GM12878 (cell line): ENCODE measurements at regions not wholly inside any gene's neighbourhood (a gene's known extent, or its start where the extent isn't known, plus 50 kb on each side); places are given as distances from the start of the nearest gene placed in this dataset.

Source experiments
- ATAC-seq: fragments of 200-7000 bp; cut with Tn5 transposase; 3 replicates; pipeline ENCODE4 v1.9.1; 2020; ENCODE audit warnings: mild to moderate bottlenecking, moderate library complexity
- BruUV-seq: library from RNA; stranded (reverse); fragments of 400-500 nt; replicated peaks from 2 replicates; lab custom pipeline; 2021; lab: Mats Ljungman, UMichigan
- CTCF ChIA-PET: fragments of 300-600 bp; sonication (Branson Sonifier 250); formaldehyde crosslinking; extraction: SDS; loops from one replicate; lab custom pipeline; 2021; ENCODE audit warnings: inconsistent platforms; lab: Yijun Ruan, JAX
- POLR2A ChIA-PET: fragments of 350-600 bp; formaldehyde crosslinking; extraction: SDS; loops from one replicate; lab custom pipeline; 2021; ENCODE audit warnings: inconsistent platforms; lab: Charles Lee
- RAD21 ChIA-PET: fragments of 300-600 bp; sonication (Branson Sonifier 250); formaldehyde crosslinking; loops from one replicate; lab custom pipeline; 2023; ENCODE audit warnings: antibody characterized with exemption; ENCODE audit not compliant: unreplicated experiment; lab: Charles Lee
- SMC1A ChIA-PET: fragments of 300-600 bp; sonication (Branson Sonifier 250); formaldehyde crosslinking; loops from one replicate; lab custom pipeline; 2023; ENCODE audit not compliant: unreplicated experiment, uncharacterized antibody; lab: Charles Lee
- DNase-seq: peaks from one replicate; pipeline ENCODE4 v3.0.0-alpha.2; 2011; ENCODE audit warnings: low read depth, low spot score
- FAIRE-seq: peaks from 3 replicates; lab custom pipeline; 2011; peaks lifted over from hg19 to GRCh38; lab: Jason Lieb, UNC
- H2AFZ ChIP-seq: 2 replicates; pipeline ENCODE4 v1.6.0; 2011; ENCODE audit warnings: low read depth, low read length, control low read depth; ENCODE audit not compliant: control insufficient read depth
- H3K27ac ChIP-seq: 2 replicates; pipeline ENCODE4 v1.5.1; 2011; ENCODE audit warnings: control low read depth; ENCODE audit not compliant: control insufficient read depth, insufficient read depth
- H3K27me3 ChIP-seq, 2 experiments: replicated peaks in 1 of 2; 2 replicates each; pipeline versions ENCODE4 v1.6.0 to v1.6.1; 2011; ENCODE audit warnings: low read length in 1 of 2; ENCODE audit not compliant: control insufficient read depth in 2 of 2, insufficient read depth in 2 of 2
- H3K36me3 ChIP-seq, 2 experiments: 2 replicates each; pipeline ENCODE4 v1.5.1; 2011; ENCODE audit warnings: low read length in 1 of 2; ENCODE audit not compliant: control insufficient read depth in 2 of 2, insufficient read depth in 2 of 2
- H3K4me1 ChIP-seq: 2 replicates; pipeline ENCODE4 v1.6.1; 2011; ENCODE audit warnings: mild to moderate bottlenecking, low read length, moderate library complexity, mixed read lengths; ENCODE audit not compliant: control insufficient read depth, insufficient read depth
- H3K4me2 ChIP-seq: 2 replicates; pipeline ENCODE4 v1.6.0; 2011; ENCODE audit warnings: control low read depth; ENCODE audit not compliant: control insufficient read depth, insufficient read depth
- H3K4me3 ChIP-seq: fragments of 200-600 bp; sonication (generic); 2 replicates; pipeline ENCODE4 v1.5.1; 2016
- H3K79me2 ChIP-seq: 2 replicates; pipeline ENCODE4 v1.6.0; 2011; ENCODE audit warnings: low read length; ENCODE audit not compliant: control insufficient read depth, insufficient read depth
- H3K9ac ChIP-seq: 2 replicates; pipeline ENCODE4 v1.8.0; 2011; ENCODE audit warnings: low read length, control low read depth, mixed read lengths; ENCODE audit not compliant: control insufficient read depth, insufficient read depth
- H3K9me3 ChIP-seq: replicated peaks from 3 replicates; pipeline ENCODE4 v1.5.1; 2011; ENCODE audit warnings: mild to moderate bottlenecking, low read length; ENCODE audit not compliant: control insufficient read depth, insufficient read depth
- H4K20me1 ChIP-seq: 2 replicates; pipeline ENCODE4 v1.6.0; 2011; ENCODE audit not compliant: control insufficient read depth, insufficient read depth
- CTCF ChIP-seq, 3 experiments: IDR thresholded peaks in 2 of 3; conservative IDR thresholded peaks in 1 of 3; 2 replicates each; pipeline ENCODE4 v1.5.1; 2011; ENCODE audit warnings: low read depth in 3 of 3, low read length in 3 of 3, mild to moderate bottlenecking in 3 of 3, control low read depth in 2 of 3, moderate library complexity in 2 of 3, inconsistent platforms in 1 of 3, mixed read lengths in 1 of 3; ENCODE audit not compliant: control insufficient read depth in 2 of 3, insufficient read depth in 1 of 3; ENCODE audit errors: extremely low read depth in 1 of 3
- HDAC6 ChIP-seq: fragments of 200-600 bp; sonication (generic); IDR thresholded peaks from one replicate; pipeline ENCODE4 v1.8.0; 2017; ENCODE audit warnings: antibody characterized with exemption; ENCODE audit not compliant: unreplicated experiment
- IKZF1 ChIP-seq: fragments of 450-650 bp; conservative IDR thresholded peaks from 2 replicates; pipeline ENCODE4 v1.6.1; 2017; ENCODE audit warnings: antibody characterized with exemption, mild to moderate bottlenecking
- IRF5 ChIP-seq: fragments of 450-650 bp; IDR thresholded peaks from 2 replicates; pipeline ENCODE4 v1.6.1; 2017; ENCODE audit warnings: borderline replicate concordance
- JUND ChIP-seq: IDR thresholded peaks from 2 replicates; pipeline ENCODE4 v1.6.1; 2012; ENCODE audit warnings: low read depth, mild to moderate bottlenecking, low read length, improper control_type of control experiment, moderate library complexity
- MLLT1 ChIP-seq: fragments of 450-650 bp; IDR thresholded peaks from 2 replicates; pipeline ENCODE4 v1.6.1; 2016; ENCODE audit warnings: mild to moderate bottlenecking
- MXI1 ChIP-seq: fragments of 150-350 bp; IDR thresholded peaks from 2 replicates; pipeline ENCODE4 v1.6.1; 2011; ENCODE audit warnings: low read depth, mild to moderate bottlenecking, inconsistent platforms, low read length, improper control_type of control experiment
- PRDM15 ChIP-seq: fragments of 450-650 bp; formaldehyde crosslinking; IDR thresholded peaks from 2 replicates; pipeline ENCODE4 v1.4.0; 2020; ENCODE audit warnings: mild to moderate bottlenecking, moderate library complexity
- SRF ChIP-seq, 2 experiments: IDR thresholded peaks; 2 replicates each; pipeline ENCODE4 v1.6.1; 2011; ENCODE audit warnings: low read depth in 2 of 2, low read length in 2 of 2, mild to moderate bottlenecking in 1 of 2, moderate library complexity in 1 of 2
- STAT3 ChIP-seq: IDR thresholded peaks from 2 replicates; pipeline ENCODE4 v1.6.1; 2011; ENCODE audit warnings: low read depth, low read length, improper control_type of control experiment
- ZNF24 ChIP-seq: fragments of 450-650 bp; IDR thresholded peaks from 2 replicates; pipeline ENCODE4 v1.6.1; 2017; ENCODE audit warnings: antibody characterized with exemption, mild to moderate bottlenecking
- ZZZ3 ChIP-seq: IDR thresholded peaks from 2 replicates; pipeline ENCODE4 v1.6.1; 2011; ENCODE audit warnings: low read depth; ENCODE audit not compliant: control insufficient read depth, insufficient read length
- whole genome bisulfite sequencing: methylation state at CpG from one replicate; pipeline ENCODE4 v1.1.6; 2016; ENCODE audit warnings: low lambda C conversion rate; ENCODE audit not compliant: insufficient replicate concordance, insufficient coverage; ENCODE audit errors: missing lambda C conversion rate; 5-methylcytosine and 5-hydroxymethylcytosine counted together
- in situ Hi-C: fragments of 300-500 bp; cut with MboI; formaldehyde crosslinking; loops from 9 replicates; pipeline ENCODE4 v1.14.3; 2018; ENCODE audit warnings: mixed read lengths
- intact Hi-C: fragments of 100-400 bp; cut with micrococcal nuclease; formaldehyde crosslinking; loops from one replicate; pipeline ENCODE4 v1.14.2; 2022; ENCODE audit not compliant: unreplicated experiment

DNA sequence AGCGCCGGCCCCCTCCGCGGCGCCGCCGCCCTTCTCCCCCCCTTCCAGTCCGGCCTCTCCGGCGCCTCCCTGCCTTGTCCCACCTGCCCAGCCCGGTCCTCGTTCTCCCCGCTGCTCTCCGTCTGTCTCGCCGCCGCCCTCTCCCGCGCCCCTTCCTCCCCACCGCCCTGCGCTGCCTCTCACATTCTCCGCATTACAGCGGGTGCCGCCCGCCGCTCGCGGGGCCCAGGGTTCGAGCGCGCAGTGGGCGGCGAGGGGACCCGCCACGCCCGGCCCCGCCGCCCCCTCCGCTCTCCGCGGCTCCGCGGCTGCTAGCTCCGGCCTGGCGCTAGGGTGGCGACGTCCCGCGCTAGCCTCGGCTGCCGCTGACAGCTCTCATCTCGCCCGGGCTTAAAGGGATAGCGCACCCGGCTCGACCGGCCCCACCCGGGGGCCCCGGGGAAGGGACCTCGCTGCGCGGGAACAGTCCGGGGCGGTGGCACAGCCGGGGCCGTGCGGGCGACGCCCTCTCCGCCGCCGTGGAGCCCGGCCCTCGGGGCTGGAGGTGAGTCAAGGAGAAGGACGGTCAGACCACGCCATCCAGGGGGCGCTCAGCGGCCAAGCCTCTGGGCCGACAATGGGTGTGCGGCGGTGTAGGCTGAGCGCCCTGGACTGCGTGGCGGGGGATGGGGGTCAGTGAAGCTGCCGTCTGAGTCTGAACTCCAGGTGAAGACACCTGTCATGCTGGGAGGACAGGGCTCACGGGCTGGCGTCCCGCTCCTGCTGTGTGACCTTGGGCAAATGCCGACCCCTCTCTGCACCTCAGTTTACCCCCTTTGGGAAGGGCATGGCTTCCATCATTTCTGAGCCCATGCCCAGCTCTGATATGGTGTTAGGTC is 187.4 kb upstream of the LINGO1 start:
- ChIA-PET SMC1A (interaction anchor here (2.1 kb wide), 1 partner anchor 182 kb away, joined by 6 read pairs; no protein-coding TSS in a partner anchor), RAD21 (interaction anchor here (1.1 to 3.2 kb wide), 10 partner anchors 11 to 633 kb away, joined by 3 to 19 read pairs (median 6); no protein-coding TSS in a partner anchor), CTCF (interaction anchor here (0.6 to 3.5 kb wide), 11 partner anchors 9 to 469 kb away, joined by 3 to 48 read pairs (median 5); partner anchors contain the start of gene LINGO1), POLR2A (no interaction called here)
- intact Hi-C loops = no loop called here
- ATAC-seq (peak; percentile 64), DNase-seq (no peak), FAIRE-seq (no peak)
- Histone ChIP-seq H3K9me3 (no peaks in the 10 kb centered on the region), H3K9ac (no peak overlapping the region), H3K79me2 (no peaks in the 10 kb centered on the region), H4K20me1 (peaks cover 3% of the 10 kb centered on the region), H3K27ac (no peak overlapping the region), H3K4me1 (no peaks in the 10 kb centered on the region), H3K4me2 (no peak overlapping the region), H2AFZ (no peak overlapping the region), H3K36me3 (no peaks in the 10 kb centered on the region), H3K27me3 (peaks cover 12 to 13% of the 10 kb centered on the region in 2 experiments), H3K4me3 (no peak overlapping the region)
- in situ Hi-C loops = loop anchor here (25.0 kb wide), 1 partner anchor 183 kb away; the partner anchor contains the start of gene LINGO1
- no TSS peak for BruUV-seq
- WGBS = 5% methylated on average over 52 of the region's 89 CpGs
- TF ChIP-seq MXI1 (no peak), MLLT1 (no peak), PRDM15 (CRISPR knock-in tag) (no peak), ZNF24 (no peak), JUND (no peak), IKZF1 (no peak), ZZZ3 (no peak), CTCF (IDR thresholded peaks at IDR 0.05 in 2 of 3, conservative IDR thresholded peaks at IDR 0.05 in 1 of 3; ENCODE audit: control insufficient read depth in 2 of 3, extremely low read depth in 1 of 3, insufficient read depth in 1 of 3, low read depth in 3 of 3, low read length in 3 of 3) (peak in 2 of 3 experiments; percentile 6 to 34; a peak in 2 of 6 replicates), HDAC6 (no peak), IRF5 (no peak), SRF (IDR thresholded peaks at IDR 0.05; ENCODE audit: low read depth in 2 of 2, low read length in 2 of 2) (no peak), STAT3 (no peak)
